ES-I3 (cell line): ENCODE measurements at regions not wholly inside any gene's neighbourhood (a gene's known extent, or its start where the extent isn't known, plus 50 kb on each side); places are given as distances from the start of the nearest gene placed in this dataset.
"Not testable (repeated sequence)": the region's sequence is repeated elsewhere in the genome, so short reads cannot be mapped to it uniquely, and the experiment has no call there.

Experiments
- H3K36me3 ChIP-seq: 2 replicates; pipeline ENCODE4 v1.6.1; 2013; ENCODE audit warnings: mild to moderate bottlenecking, low read length, control low read depth, moderate library complexity; ENCODE audit not compliant: insufficient read depth
- H3K4me1 ChIP-seq: 2 replicates; pipeline ENCODE4 v1.6.1; 2013; ENCODE audit warnings: mild to moderate bottlenecking, control low read depth, low read length; ENCODE audit not compliant: insufficient read depth
- H3K9ac ChIP-seq: 2 replicates; pipeline ENCODE4 v1.6.1; 2013; ENCODE audit warnings: low read depth, mild to moderate bottlenecking, low read length, moderate library complexity
- H3K9me3 ChIP-seq: 2 replicates; pipeline ENCODE4 v1.6.1; 2013; ENCODE audit warnings: mild to moderate bottlenecking, low read length, moderate library complexity; ENCODE audit not compliant: control insufficient read depth, insufficient read depth

- Histone ChIP-seq H3K36me3 (no peaks in the 10 kb centered on the region), H3K9me3 (no peaks in the 10 kb centered on the region), H3K4me1 (no peaks in the 10 kb centered on the region), H3K9ac (no peak overlapping the region)
These were observed 303.1 kb downstream of the VRK1 start for GRCh38 chr14:97100306-97100705.

GRCh38 chr14:97101561-97101960 is 304.4 kb downstream of the VRK1 start:
- H3K4me1 ChIP-seq = no peaks in the 10 kb centered on the region
- no peaks in the 10 kb centered on the region for H3K9me3 ChIP-seq
- H3K9ac ChIP-seq = no peak overlapping the region
- no peaks in the 10 kb centered on the region for H3K36me3 ChIP-seq

GRCh38 chr14:97104029-97104428 is 306.8 kb downstream of the VRK1 start:
- Histone ChIP-seq H3K36me3 (no peaks in the 10 kb centered on the region), H3K9ac (no peak overlapping the region), H3K9me3 (no peaks in the 10 kb centered on the region), H3K4me1 (no peaks in the 10 kb centered on the region)

- Histone ChIP-seq H3K9ac (no peak overlapping the region), H3K36me3 (no peaks in the 10 kb centered on the region), H3K9me3 (no peaks in the 10 kb centered on the region), H3K4me1 (no peaks in the 10 kb centered on the region)
These were observed 309.0 kb downstream of the VRK1 start for GRCh38 chr14:97106166-97106565.

- Histone ChIP-seq H3K9me3 (no peaks in the 10 kb centered on the region), H3K9ac (no peak overlapping the region), H3K4me1 (no peaks in the 10 kb centered on the region), H3K36me3 (no peaks in the 10 kb centered on the region)
These were observed 309.4 kb downstream of the VRK1 start for GRCh38 chr14:97106609-97107008.

- no peaks in the 10 kb centered on the region for H3K4me1 ChIP-seq
- no peak overlapping the region for H3K9ac ChIP-seq
- no peaks in the 10 kb centered on the region for H3K36me3 ChIP-seq
- no peaks in the 10 kb centered on the region for H3K9me3 ChIP-seq
These were observed 309.9 kb downstream of the VRK1 start for GRCh38 chr14:97107080-97107479.

- no peaks in the 10 kb centered on the region for H3K9me3 ChIP-seq
- no peak overlapping the region for H3K9ac ChIP-seq
- H3K4me1 ChIP-seq = no peaks in the 10 kb centered on the region
- no peaks in the 10 kb centered on the region for H3K36me3 ChIP-seq
These were observed 310.6 kb downstream of the VRK1 start for GRCh38 chr14:97107760-97108159.

- Histone ChIP-seq H3K9ac (no peak overlapping the region), H3K36me3 (no peaks in the 10 kb centered on the region), H3K9me3 (no peaks in the 10 kb centered on the region), H3K4me1 (no peaks in the 10 kb centered on the region)
These were observed 312.1 kb downstream of the VRK1 start for GRCh38 chr14:97109234-97109633.

- H3K4me1 ChIP-seq = no peaks in the 10 kb centered on the region
- H3K36me3 ChIP-seq = no peaks in the 10 kb centered on the region
- no peaks in the 10 kb centered on the region for H3K9me3 ChIP-seq
- no peak overlapping the region for H3K9ac ChIP-seq
These were observed 316.2 kb downstream of the VRK1 start for GRCh38 chr14:97113339-97113738.

- Histone ChIP-seq H3K9me3 (no peaks in the 10 kb centered on the region), H3K4me1 (no peaks in the 10 kb centered on the region), H3K36me3 (no peaks in the 10 kb centered on the region), H3K9ac (no peak overlapping the region)
These were observed 319.4 kb downstream of the VRK1 start for GRCh38 chr14:97116546-97116945.

- Histone ChIP-seq H3K9me3 (no peaks in the 10 kb centered on the region), H3K36me3 (no peaks in the 10 kb centered on the region), H3K9ac (no peak overlapping the region), H3K4me1 (no peaks in the 10 kb centered on the region)
These were observed 320.5 kb downstream of the VRK1 start for GRCh38 chr14:97117693-97118092.

- H3K9me3 ChIP-seq = no peaks in the 10 kb centered on the region
- no peaks in the 10 kb centered on the region for H3K4me1 ChIP-seq
- H3K9ac ChIP-seq = no peak overlapping the region
- no peaks in the 10 kb centered on the region for H3K36me3 ChIP-seq
These were observed 323.0 kb downstream of the VRK1 start for GRCh38 chr14:97120204-97120603.

GRCh38 chr14:97120611-97121031 is 323.4 kb downstream of the VRK1 start:
- Histone ChIP-seq H3K9ac (no peak overlapping the region), H3K4me1 (no peaks in the 10 kb centered on the region), H3K9me3 (no peaks in the 10 kb centered on the region), H3K36me3 (no peaks in the 10 kb centered on the region)

GRCh38 chr14:97129639-97130038 is 332.5 kb downstream of the VRK1 start:
- Histone ChIP-seq H3K4me1 (no peaks in the 10 kb centered on the region), H3K9me3 (no peaks in the 10 kb centered on the region; the same call in 1 of the 2 replicates), H3K36me3 (no peaks in the 10 kb centered on the region), H3K9ac (no peak overlapping the region)

- not testable (repeated sequence) for H3K4me1 ChIP-seq, H3K36me3 ChIP-seq, H3K9ac ChIP-seq, H3K9me3 ChIP-seq
These were observed 338.7 kb downstream of the VRK1 start for GRCh38 chr14:97135847-97136246.

GRCh38 chr14:97137705-97138104 is 340.5 kb downstream of the VRK1 start:
- Histone ChIP-seq H3K4me1 (no peaks in the 10 kb centered on the region), H3K9me3 (no peaks in the 10 kb centered on the region), H3K36me3 (no peaks in the 10 kb centered on the region), H3K9ac (no peak overlapping the region)
